Islet precursor cell (in vitro differentiated cells): ENCODE measurements at regions not wholly inside any gene's neighbourhood (a gene's known extent, or its start where the extent isn't known, plus 50 kb on each side); places are given as distances from the start of the nearest gene placed in this dataset.
A peak's percentile ranks its signal among the peaks of the same experiment; 100 is the strongest.
"Not testable (repeated sequence)": the region's sequence is repeated elsewhere in the genome, so short reads cannot be mapped to it uniquely, and the experiment has no call there.

ENCODE experiments used
- DNase-seq: peaks from one replicate; pipeline ENCODE4 v3.0.0-alpha.2; 2018

GRCh38 chr12:73585136-73585535 is 952.5 kb upstream of the ATXN7L3B start:
- DNase-seq, result no peak

- no peak for DNase-seq
These were observed 948.4 kb upstream of the ATXN7L3B start for GRCh38 chr12:73589220-73589619.

GRCh38 chr12:73598626-73599025 is 939.0 kb upstream of the ATXN7L3B start:
- DNase-seq, result no peak

GRCh38 chr12:73599268-73599667 is 938.4 kb upstream of the ATXN7L3B start:
- DNase-seq, result no peak

- DNase-seq, result not testable (repeated sequence)
These were observed 931.7 kb upstream of the ATXN7L3B start for GRCh38 chr12:73605925-73606324.

- DNase-seq, result no peak
These were observed 925.1 kb upstream of the ATXN7L3B start for GRCh38 chr12:73612551-73612950.

- no peak for DNase-seq
These were observed 914.2 kb upstream of the ATXN7L3B start for GRCh38 chr12:73623421-73623820.

- DNase-seq, result no peak
These were observed 912.4 kb upstream of the ATXN7L3B start for GRCh38 chr12:73625226-73625625.

- no peak for DNase-seq
These were observed 908.5 kb upstream of the ATXN7L3B start for GRCh38 chr12:73629171-73629570.

- DNase-seq, result no peak
These were observed 907.5 kb upstream of the ATXN7L3B start for GRCh38 chr12:73629893-73630831.

GRCh38 chr12:73632191-73632590 is 905.4 kb upstream of the ATXN7L3B start:
- no peak for DNase-seq

- peak; percentile 77 for DNase-seq
These were observed 905.0 kb upstream of the ATXN7L3B start for GRCh38 chr12:73632661-73633060.

- peak; percentile 56 for DNase-seq
These were observed 898.2 kb upstream of the ATXN7L3B start for GRCh38 chr12:73639397-73639796.

GRCh38 chr12:73656375-73656774 is 881.3 kb upstream of the ATXN7L3B start:
- DNase-seq, result no peak

GRCh38 chr12:73659802-73660201 is 877.8 kb upstream of the ATXN7L3B start:
- DNase-seq, result no peak

GRCh38 chr12:73665193-73665592 is 872.4 kb upstream of the ATXN7L3B start:
- no peak for DNase-seq

GRCh38 chr12:73671550-73671949 is 866.1 kb upstream of the ATXN7L3B start:
- DNase-seq, result peak; percentile 81

GRCh38 chr12:73677520-73678291 is 859.9 kb upstream of the ATXN7L3B start:
- no peak for DNase-seq

GRCh38 chr12:73678335-73678734 is 859.3 kb upstream of the ATXN7L3B start:
- no peak for DNase-seq

GRCh38 chr12:73699318-73699717 is 838.3 kb upstream of the ATXN7L3B start:
- no peak for DNase-seq

GRCh38 chr12:73714655-73715054 is 823.0 kb upstream of the ATXN7L3B start:
- DNase-seq, result no peak

- not testable (repeated sequence) for DNase-seq
These were observed 821.5 kb upstream of the ATXN7L3B start for GRCh38 chr12:73716143-73716542.

- no peak for DNase-seq
These were observed 818.4 kb upstream of the ATXN7L3B start for GRCh38 chr12:73719223-73719622.

- DNase-seq, result no peak
These were observed 810.8 kb upstream of the ATXN7L3B start for GRCh38 chr12:73726881-73727280.
